ENCODE measurements at regions not wholly inside any gene's neighbourhood (a gene's known extent, or its start where the extent isn't known, plus 50 kb on each side); places are given as distances from the start of the nearest gene placed in this dataset.

DNA sequence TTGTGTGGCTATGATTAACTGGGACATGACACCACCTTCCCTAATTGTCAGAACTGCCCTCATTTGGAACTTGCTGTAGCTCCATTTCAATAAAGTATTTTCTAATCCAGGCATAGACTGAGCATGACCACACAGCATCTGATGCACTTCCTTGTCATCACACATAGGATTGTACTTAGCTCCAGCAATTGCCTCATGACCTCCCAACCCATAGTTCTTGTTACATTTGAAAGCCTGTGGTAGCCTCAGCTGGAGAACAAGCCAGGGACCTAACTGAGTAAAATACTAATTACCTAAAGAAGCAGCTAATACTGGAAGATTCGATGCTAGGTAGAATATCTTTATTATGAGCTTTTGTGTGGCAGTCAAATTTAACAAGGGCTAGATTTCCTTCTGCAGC, 187.3 kb upstream of the KIF2B start:
- TF ChIP-seq RFX5 (IDR thresholded peaks at IDR 0.05; ENCODE audit: low read depth, low read length) (no peak), POLR2A (IDR thresholded peaks at IDR 0.05; ENCODE audit: low read depth, low read length) (no peak)
- TF ChIP-seq, protein P1, sequence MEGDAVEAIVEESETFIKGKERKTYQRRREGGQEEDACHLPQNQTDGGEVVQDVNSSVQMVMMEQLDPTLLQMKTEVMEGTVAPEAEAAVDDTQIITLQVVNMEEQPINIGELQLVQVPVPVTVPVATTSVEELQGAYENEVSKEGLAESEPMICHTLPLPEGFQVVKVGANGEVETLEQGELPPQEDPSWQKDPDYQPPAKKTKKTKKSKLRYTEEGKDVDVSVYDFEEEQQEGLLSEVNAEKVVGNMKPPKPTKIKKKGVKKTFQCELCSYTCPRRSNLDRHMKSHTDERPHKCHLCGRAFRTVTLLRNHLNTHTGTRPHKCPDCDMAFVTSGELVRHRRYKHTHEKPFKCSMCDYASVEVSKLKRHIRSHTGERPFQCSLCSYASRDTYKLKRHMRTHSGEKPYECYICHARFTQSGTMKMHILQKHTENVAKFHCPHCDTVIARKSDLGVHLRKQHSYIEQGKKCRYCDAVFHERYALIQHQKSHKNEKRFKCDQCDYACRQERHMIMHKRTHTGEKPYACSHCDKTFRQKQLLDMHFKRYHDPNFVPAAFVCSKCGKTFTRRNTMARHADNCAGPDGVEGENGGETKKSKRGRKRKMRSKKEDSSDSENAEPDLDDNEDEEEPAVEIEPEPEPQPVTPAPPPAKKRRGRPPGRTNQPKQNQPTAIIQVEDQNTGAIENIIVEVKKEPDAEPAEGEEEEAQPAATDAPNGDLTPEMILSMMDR (conservative IDR thresholded peaks at IDR 0.05; ENCODE audit: low read depth, low read length), result no peak

Data from IMR-90 (cell line).